Ramos (cell line): ENCODE measurements at regions not wholly inside any gene's neighbourhood (a gene's known extent, or its start where the extent isn't known, plus 50 kb on each side); places are given as distances from the start of the nearest gene placed in this dataset.
"Not testable (repeated sequence)": the region's sequence is repeated elsewhere in the genome, so short reads cannot be mapped to it uniquely, and the experiment has no call there.

Source experiments
- in situ Hi-C: fragments of 300-500 bp; cut with MboI; formaldehyde crosslinking; loops from one replicate; pipeline ENCODE4 v1.14.3; 2022; ENCODE audit warnings: low sequenced_read_pairs; ENCODE audit not compliant: unreplicated experiment

GRCh38 chr5:72600391-72600981 is 93.3 kb upstream of the ZNF366 start:
- in situ Hi-C loops = no loop called here

- in situ Hi-C loops = no loop called here
Observed at GRCh38 chr5:72599519-72600370, 92.5 kb upstream of the ZNF366 start.

GRCh38 chr5:72599065-72599433 is 91.8 kb upstream of the ZNF366 start:
- in situ Hi-C loops = no loop called here

GRCh38 chr5:72598401-72599064 is 91.3 kb upstream of the ZNF366 start:
- in situ Hi-C loops = no loop called here

GRCh38 chr5:72597456-72597948 is 90.3 kb upstream of the ZNF366 start:
- in situ Hi-C loops = no loop called here

- in situ Hi-C loops = no loop called here
Observed at GRCh38 chr5:72596956-72597355, 89.7 kb upstream of the ZNF366 start.

- in situ Hi-C loops = no loop called here
Observed at GRCh38 chr5:72588640-72589039, 81.4 kb upstream of the ZNF366 start.

- in situ Hi-C loops = no loop called here
Observed at GRCh38 chr5:72587661-72588308, 80.6 kb upstream of the ZNF366 start.

GRCh38 chr5:72586788-72587530 is 79.7 kb upstream of the ZNF366 start:
- in situ Hi-C loops = no loop called here

- in situ Hi-C loops = no loop called here
Observed at GRCh38 chr5:72584466-72584865, 77.3 kb upstream of the ZNF366 start.

- in situ Hi-C loops = not testable (repeated sequence)
Observed at GRCh38 chr5:72579290-72579689, 72.1 kb upstream of the ZNF366 start.

GRCh38 chr5:72572236-72572765 is 65.1 kb upstream of the ZNF366 start:
- in situ Hi-C loops = no loop called here

GRCh38 chr5:72569408-72569944 is 62.3 kb upstream of the ZNF366 start:
- in situ Hi-C loops = no loop called here

- in situ Hi-C loops = no loop called here
Observed at GRCh38 chr5:72566746-72567145, 59.5 kb upstream of the ZNF366 start.

GRCh38 chr5:72565513-72566289 is 58.5 kb upstream of the ZNF366 start:
- in situ Hi-C loops = no loop called here

- in situ Hi-C loops = no loop called here
Observed at GRCh38 chr5:72562717-72563116, 55.5 kb upstream of the ZNF366 start.

GRCh38 chr5:72561148-72561972 is 54.1 kb upstream of the ZNF366 start:
- in situ Hi-C loops = no loop called here
